ENCODE measurements at regions not wholly inside any gene's neighbourhood (a gene's known extent, or its start where the extent isn't known, plus 50 kb on each side); places are given as distances from the start of the nearest gene placed in this dataset.

DNA sequence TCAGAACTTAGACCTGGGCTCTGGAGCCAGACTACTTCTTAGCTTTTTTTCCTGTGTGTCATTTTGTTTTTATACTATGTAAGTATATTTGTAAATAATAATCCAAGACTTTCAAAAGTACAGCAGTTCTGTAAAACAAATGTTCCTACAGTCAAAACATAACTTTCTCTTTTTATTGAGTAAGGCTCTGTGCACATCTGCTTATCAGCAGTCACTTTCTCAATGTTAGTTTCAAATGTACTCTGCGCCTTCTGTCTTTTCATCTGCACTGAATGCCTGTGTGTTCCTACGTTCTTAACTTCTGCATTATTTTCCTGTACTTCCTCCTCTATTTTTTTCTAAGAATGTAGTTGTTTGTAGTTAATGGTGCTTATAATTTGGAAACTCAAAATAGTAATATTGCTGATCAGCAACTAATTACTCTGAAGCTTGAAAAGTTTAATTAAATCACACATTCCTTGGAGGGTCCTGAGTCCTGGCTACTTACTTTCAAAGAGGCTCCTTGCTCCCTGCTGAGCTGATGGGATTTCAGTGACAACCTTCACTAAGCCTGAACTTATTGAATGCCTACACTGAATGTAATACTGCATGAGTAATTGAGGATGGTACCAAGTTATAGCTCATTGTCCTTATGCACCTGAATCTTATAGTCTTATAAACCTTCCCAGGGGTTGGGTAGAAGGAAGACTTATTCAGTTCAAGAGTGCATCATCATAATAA lies 329.9 kb downstream of the KCNJ2 start:
- no peak for DNase-seq (ENCODE audit: low spot score)
- POLR2A ChIA-PET (ENCODE audit: low non-redundant PET): no interaction called here
- intact Hi-C loops (cut with micrococcal nuclease; ENCODE audit: unreplicated experiment): no loop called here
- CTCF ChIA-PET: no interaction called here
- Histone ChIP-seq H3K9me3 (ENCODE audit: low read depth, low read length, poor library complexity, severe bottlenecking) (no peaks in the 10 kb centered on the region), H3K4me1 (ENCODE audit: insufficient read depth, low read length, poor library complexity, severe bottlenecking) (no peaks in the 10 kb centered on the region), H3K36me3 (ENCODE audit: insufficient read depth, low read length, poor library complexity, severe bottlenecking) (no peaks in the 10 kb centered on the region), H3K27me3 (replicated peaks; ENCODE audit: insufficient read depth, low read depth, low read length, poor library complexity) (no peaks in the 10 kb centered on the region), H3K4me3 (ENCODE audit: low read depth, low read length, poor library complexity, severe bottlenecking) (no peak overlapping the region), H3K27ac (ENCODE audit: low read depth, low read length, poor library complexity, severe bottlenecking) (no peak overlapping the region)
- no TSS peak for BruUV-seq (replicated peaks)
- TF ChIP-seq EZH2 (IDR thresholded peaks at IDR 0.05; ENCODE audit: borderline replicate concordance, low read depth, low read length, poor library complexity, severe bottlenecking): no peak
- TF ChIP-seq, protein P1, sequence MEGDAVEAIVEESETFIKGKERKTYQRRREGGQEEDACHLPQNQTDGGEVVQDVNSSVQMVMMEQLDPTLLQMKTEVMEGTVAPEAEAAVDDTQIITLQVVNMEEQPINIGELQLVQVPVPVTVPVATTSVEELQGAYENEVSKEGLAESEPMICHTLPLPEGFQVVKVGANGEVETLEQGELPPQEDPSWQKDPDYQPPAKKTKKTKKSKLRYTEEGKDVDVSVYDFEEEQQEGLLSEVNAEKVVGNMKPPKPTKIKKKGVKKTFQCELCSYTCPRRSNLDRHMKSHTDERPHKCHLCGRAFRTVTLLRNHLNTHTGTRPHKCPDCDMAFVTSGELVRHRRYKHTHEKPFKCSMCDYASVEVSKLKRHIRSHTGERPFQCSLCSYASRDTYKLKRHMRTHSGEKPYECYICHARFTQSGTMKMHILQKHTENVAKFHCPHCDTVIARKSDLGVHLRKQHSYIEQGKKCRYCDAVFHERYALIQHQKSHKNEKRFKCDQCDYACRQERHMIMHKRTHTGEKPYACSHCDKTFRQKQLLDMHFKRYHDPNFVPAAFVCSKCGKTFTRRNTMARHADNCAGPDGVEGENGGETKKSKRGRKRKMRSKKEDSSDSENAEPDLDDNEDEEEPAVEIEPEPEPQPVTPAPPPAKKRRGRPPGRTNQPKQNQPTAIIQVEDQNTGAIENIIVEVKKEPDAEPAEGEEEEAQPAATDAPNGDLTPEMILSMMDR (conservative IDR thresholded peaks at IDR 0.05; ENCODE audit: low read depth, low read length): no peak

DNA sequence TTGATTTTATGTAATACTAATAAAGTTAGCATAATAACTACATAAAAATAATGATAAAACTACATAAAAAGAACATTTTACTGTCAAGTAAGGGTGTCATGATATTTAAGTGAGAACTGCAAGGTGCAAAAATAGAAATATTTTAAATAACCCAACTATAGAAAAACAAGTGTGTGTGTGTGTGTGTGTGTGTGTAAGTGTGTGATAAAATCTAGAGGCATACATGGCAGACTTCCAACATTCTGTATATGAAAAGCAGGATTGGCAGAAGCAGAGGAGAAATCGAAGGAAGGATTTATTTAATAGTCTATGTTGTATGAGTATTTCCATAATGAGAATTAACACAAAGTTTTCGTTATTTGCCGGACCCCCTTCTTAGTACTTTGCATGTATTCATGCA lies 334.1 kb downstream of the KCNJ2 start:
- intact Hi-C loops (cut with micrococcal nuclease; ENCODE audit: unreplicated experiment): no loop called here
- no peaks in the 10 kb centered on the region for H3K9me3 ChIP-seq (ENCODE audit: low read depth, low read length, poor library complexity, severe bottlenecking)
- CTCF ChIA-PET: no interaction called here
- no peaks in the 10 kb centered on the region for H3K27me3 ChIP-seq (replicated peaks; ENCODE audit: insufficient read depth, low read depth, low read length, poor library complexity)
- no peaks in the 10 kb centered on the region for H3K4me1 ChIP-seq (ENCODE audit: insufficient read depth, low read length, poor library complexity, severe bottlenecking)
- no peak for DNase-seq (ENCODE audit: low spot score)
- BruUV-seq (replicated peaks): no TSS peak
- H3K4me3 ChIP-seq (ENCODE audit: low read depth, low read length, poor library complexity, severe bottlenecking): no peak overlapping the region
- TF ChIP-seq EZH2 (IDR thresholded peaks at IDR 0.05; ENCODE audit: borderline replicate concordance, low read depth, low read length, poor library complexity, severe bottlenecking): no peak
- TF ChIP-seq, protein P1 (conservative IDR thresholded peaks at IDR 0.05; ENCODE audit: low read depth, low read length): no peak
- H3K27ac ChIP-seq (ENCODE audit: low read depth, low read length, poor library complexity, severe bottlenecking): no peak overlapping the region
- no peaks in the 10 kb centered on the region for H3K36me3 ChIP-seq (ENCODE audit: insufficient read depth, low read length, poor library complexity, severe bottlenecking)
- POLR2A ChIA-PET (ENCODE audit: low non-redundant PET): no interaction called here

GRCh38 chr17:70510288-70510687 lies 341.0 kb downstream of the KCNJ2 start:
- ChIA-PET CTCF (no interaction called here), POLR2A (ENCODE audit: low non-redundant PET) (no interaction called here)
- Histone ChIP-seq H3K36me3 (ENCODE audit: insufficient read depth, low read length, poor library complexity, severe bottlenecking) (no peaks in the 10 kb centered on the region), H3K4me3 (ENCODE audit: low read depth, low read length, poor library complexity, severe bottlenecking) (no peak overlapping the region), H3K27ac (ENCODE audit: low read depth, low read length, poor library complexity, severe bottlenecking) (no peak overlapping the region), H3K9me3 (ENCODE audit: low read depth, low read length, poor library complexity, severe bottlenecking) (no peaks in the 10 kb centered on the region), H3K4me1 (ENCODE audit: insufficient read depth, low read length, poor library complexity, severe bottlenecking) (no peaks in the 10 kb centered on the region), H3K27me3 (replicated peaks; ENCODE audit: insufficient read depth, low read depth, low read length, poor library complexity) (no peaks in the 10 kb centered on the region)
- no TSS peak for BruUV-seq (replicated peaks)
- intact Hi-C loops (cut with micrococcal nuclease; ENCODE audit: unreplicated experiment): no loop called here
- TF ChIP-seq EZH2 (IDR thresholded peaks at IDR 0.05; ENCODE audit: borderline replicate concordance, low read depth, low read length, poor library complexity, severe bottlenecking): no peak
- TF ChIP-seq, protein P1 (conservative IDR thresholded peaks at IDR 0.05; ENCODE audit: low read depth, low read length): no peak
- DNase-seq (ENCODE audit: low spot score): no peak
